Activated CD4-positive, alpha-beta T cell treated with anti-CD3 and anti-CD28 coated beads, Interleukin-2, Interleukin-6, amounts not matched to agents 100 ng/mL and 50 ng/mL, durations not matched to agents 16 hours and 8 hours (primary cell): ENCODE measurements at regions not wholly inside any gene's neighbourhood (a gene's known extent, or its start where the extent isn't known, plus 50 kb on each side); places are given as distances from the start of the nearest gene placed in this dataset.
"Not testable (repeated sequence)": the region's sequence is repeated elsewhere in the genome, so short reads cannot be mapped to it uniquely, and the experiment has no call there.

Source experiments
- DNase-seq: peaks from one replicate; pipeline ENCODE4 v3.0.0-alpha.2; 2020

- DNase-seq: no peak
Observed at GRCh38 chr2:22027345-22028005, 903.7 kb downstream of the TDRD15 start.

DNA sequence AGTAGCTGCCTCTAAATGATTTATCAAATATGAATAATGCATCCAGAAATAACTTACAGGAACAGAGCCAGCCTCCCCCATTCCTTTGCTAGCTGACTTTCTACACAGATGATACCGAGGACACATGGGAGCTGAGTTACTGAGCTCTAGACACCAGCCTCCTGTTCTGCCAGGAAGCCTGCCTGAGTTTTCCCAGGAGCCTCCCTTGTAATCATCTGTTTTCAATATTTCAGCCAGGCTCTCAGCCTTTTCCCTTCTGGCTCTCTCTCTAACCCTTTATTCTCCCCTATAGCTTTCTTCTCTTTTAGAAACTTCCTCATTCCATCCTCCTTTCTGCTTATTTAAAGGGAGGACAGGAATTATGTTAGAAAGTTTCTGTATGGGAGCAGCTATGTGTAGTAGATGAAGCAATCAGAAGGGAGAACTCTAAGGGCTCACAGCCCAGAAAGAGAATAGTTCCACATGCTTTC lies 911.6 kb downstream of the TDRD15 start:
- DNase-seq: no peak

- DNase-seq: no peak
Observed at GRCh38 chr2:22037274-22037673, 913.5 kb downstream of the TDRD15 start.

DNA sequence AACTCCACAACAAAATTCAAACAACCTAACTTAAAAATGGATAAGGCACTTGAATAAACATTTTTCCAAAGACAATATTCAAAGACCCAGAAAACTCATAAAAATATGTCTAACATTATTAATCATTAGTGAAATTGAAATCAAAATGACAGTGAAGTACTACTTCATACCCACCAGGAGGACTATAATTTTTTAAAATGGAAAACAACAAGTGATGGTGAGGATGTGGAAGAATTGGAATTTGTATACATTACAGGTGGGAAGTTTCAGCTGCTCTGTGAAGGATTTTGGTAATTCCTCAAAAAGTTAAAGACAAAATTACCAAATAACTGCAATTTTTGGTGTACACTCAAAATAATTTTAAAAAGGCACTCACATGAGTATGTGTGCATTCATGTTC lies 920.0 kb downstream of the TDRD15 start:
- DNase-seq: no peak

- DNase-seq: no peak
Observed at GRCh38 chr2:22055784-22056620, 932.2 kb downstream of the TDRD15 start.

DNA sequence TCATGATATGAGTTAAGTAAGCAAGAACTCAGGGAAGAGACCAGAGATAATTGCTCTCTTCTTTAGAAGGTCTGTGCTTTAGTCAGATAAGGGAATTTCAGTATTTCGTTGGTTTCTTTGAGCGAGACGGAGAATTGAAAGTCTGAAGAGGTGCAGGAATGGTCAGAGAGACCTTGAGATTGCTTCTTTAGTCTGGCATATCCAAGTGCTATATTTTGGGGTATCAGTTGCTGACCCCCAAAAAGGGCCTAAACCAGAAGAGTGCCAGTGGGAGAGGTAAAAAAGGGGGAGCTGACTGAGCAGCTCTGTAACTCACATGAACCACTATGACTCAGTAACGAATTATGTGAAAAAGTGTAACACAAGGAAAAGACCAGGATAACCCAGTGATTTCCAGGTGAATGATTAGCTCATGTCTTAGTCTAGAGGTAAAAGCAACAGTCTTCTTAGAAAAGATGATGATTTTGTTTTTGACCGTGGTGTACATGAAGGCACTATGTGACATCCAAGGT lies 932.9 kb downstream of the TDRD15 start:
- no peak for DNase-seq

- no peak for DNase-seq
Observed at GRCh38 chr2:22062679-22063078, 938.9 kb downstream of the TDRD15 start.

GRCh38 chr2:22076454-22076853 lies 952.7 kb downstream of the TDRD15 start:
- no peak for DNase-seq

GRCh38 chr2:22078701-22079100 lies 954.9 kb downstream of the TDRD15 start:
- no peak for DNase-seq

DNA sequence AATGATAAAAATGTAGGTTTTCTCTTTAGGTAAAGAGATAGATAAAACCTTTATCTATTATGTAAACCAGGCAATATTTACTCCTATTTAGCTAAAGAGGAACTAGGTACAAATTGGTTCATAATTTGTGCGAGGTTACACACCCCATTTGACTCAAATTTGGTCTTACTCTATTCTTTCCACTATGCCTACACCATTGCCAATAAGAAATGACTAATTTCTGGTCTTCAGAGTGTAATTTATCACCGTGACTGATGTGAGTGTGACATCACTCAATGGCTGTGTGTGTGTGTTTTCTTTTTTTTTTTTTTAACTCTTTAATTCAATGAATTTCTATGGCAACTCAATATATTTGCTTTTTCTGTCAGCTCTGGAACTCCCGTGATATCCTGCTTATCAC lies 955.8 kb downstream of the TDRD15 start:
- DNase-seq: no peak

DNA sequence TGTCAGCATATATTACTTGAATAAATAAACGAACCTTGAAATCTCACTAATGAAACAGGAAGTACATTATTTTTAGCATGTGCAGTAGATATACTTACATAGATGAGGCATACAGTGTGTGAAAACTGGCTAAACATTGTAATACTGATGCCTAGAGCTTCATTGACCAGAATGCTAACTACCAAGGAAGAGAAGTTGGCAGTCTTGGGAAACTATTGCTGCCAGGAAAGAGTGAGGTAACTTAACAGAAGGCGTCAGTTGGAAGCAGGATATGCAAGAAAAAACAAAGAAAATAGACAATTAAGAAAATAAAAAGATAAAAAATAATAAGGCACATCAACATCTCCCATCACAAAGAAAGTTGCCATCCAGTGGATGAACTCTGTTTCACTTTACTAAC lies 963.0 kb downstream of the TDRD15 start:
- no peak for DNase-seq

DNA sequence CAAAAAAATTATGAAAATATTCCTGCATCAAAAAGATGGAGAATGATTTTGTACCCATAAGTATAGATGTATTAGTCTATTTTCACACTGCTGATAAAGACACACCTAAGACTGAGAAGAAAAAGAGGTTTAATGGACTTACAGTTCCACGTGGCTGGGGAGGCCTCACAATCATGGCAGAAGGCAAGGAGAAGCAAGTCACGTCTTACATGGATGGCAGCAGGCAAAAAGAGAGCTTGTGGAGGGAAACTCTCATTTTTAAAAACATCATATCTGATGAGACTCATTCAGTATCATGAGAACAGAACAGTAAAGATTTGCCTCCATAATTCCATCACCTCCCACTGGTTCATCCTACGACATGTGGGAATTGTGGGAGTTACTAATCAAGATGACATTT lies 979.8 kb downstream of the TDRD15 start:
- not testable (repeated sequence) for DNase-seq

DNA sequence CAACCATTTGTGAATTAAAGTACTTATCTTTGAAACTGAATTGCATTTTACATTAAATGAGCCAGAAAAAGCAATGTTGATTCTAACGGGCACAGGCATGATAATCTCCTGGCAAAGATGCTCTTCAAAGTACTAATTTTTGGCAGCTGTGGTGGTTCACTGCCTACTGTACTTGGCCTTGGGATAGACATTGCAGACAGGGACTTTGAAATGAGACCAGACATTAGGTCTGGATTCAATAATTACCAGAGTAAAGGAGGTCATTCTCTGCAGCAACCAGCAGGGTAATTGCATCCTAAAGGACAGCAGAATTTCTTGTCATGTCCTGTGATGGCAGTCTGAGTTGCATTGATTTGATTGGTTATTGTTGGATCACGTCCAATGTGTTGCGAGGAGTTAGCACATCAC lies 986.5 kb downstream of the TDRD15 start:
- no peak for DNase-seq

GRCh38 chr2:22124003-22124402 lies 1000.2 kb downstream of the TDRD15 start:
- no peak for DNase-seq

GRCh38 chr2:22126106-22126505 lies 1002.3 kb downstream of the TDRD15 start:
- no peak for DNase-seq

GRCh38 chr2:22126978-22127377 lies 1003.2 kb downstream of the TDRD15 start:
- no peak for DNase-seq

- DNase-seq: no peak
Observed at GRCh38 chr2:22134421-22134820, 1010.7 kb downstream of the TDRD15 start.

DNA sequence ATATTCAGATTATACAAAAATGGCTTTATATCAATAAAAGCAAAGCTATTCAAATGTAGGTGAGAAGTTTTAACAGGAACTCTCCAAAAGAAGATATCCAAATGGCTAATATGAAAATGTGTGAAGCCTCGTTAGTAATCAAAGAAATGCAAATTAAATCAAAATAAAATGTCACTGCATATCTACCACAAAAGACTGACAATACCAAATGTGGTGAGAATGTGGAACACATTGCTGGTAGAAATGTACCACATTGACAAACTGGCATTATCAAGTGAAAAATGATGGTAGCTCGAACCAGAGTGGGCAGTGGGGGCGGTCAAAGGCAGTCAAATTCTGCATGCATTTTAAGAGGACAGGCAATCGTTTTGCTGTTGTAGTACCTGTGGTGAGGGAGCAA lies 1012.7 kb downstream of the TDRD15 start:
- no peak for DNase-seq

- DNase-seq: no peak
Observed at GRCh38 chr2:22143840-22144239, 1020.1 kb downstream of the TDRD15 start.

GRCh38 chr2:22153931-22154613 lies 1030.3 kb downstream of the TDRD15 start:
- no peak for DNase-seq

DNA sequence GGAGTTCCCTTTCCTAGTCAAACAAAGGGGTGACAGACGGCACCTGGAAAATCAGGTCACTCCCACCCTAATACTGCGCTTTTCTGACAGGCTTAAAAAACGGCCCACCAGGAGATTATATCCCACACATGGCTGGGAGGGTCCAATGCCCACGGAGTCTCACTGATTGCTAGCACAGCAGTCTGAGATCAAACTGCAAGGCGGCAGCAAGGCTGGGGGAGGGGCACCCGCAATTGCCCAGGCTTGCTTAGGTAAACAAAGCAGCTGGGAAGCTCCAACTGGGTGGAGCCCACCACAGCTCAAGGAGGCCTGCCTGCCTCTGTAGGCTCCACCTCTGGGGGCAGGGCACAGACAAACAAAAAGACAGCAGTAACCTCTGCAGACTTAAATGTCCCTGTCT lies 1032.9 kb downstream of the TDRD15 start:
- not testable (repeated sequence) for DNase-seq

- DNase-seq: no peak
Observed at GRCh38 chr2:22167256-22167655, 1043.5 kb downstream of the TDRD15 start.

- DNase-seq: no peak
Observed at GRCh38 chr2:22175003-22175402, 1051.2 kb downstream of the TDRD15 start.

- DNase-seq: no peak
Observed at GRCh38 chr2:22185251-22185650, 1061.5 kb downstream of the TDRD15 start.
